GM10248 (cell line): ENCODE measurements at regions not wholly inside any gene's neighbourhood (a gene's known extent, or its start where the extent isn't known, plus 50 kb on each side); places are given as distances from the start of the nearest gene placed in this dataset.
A peak's percentile ranks its signal among the peaks of the same experiment; 100 is the strongest.
"Not testable (repeated sequence)": the region's sequence is repeated elsewhere in the genome, so short reads cannot be mapped to it uniquely, and the experiment has no call there.

Source experiments
- CTCF ChIA-PET: fragments of 300-600 bp; sonication (Branson Sonifier 250); formaldehyde crosslinking; extraction: SDS; loops from one replicate; lab custom pipeline; 2021; ENCODE audit warnings: antibody characterized with exemption; lab: Yijun Ruan, JAX
- POLR2A ChIA-PET: fragments of 350-650 bp; sonication (Branson Sonifier 250); formaldehyde crosslinking; extraction: SDS; loops from one replicate; lab custom pipeline; 2020; ENCODE audit warnings: antibody characterized with exemption; lab: Yijun Ruan, JAX
- DNase-seq: peaks from one replicate; pipeline ENCODE4 v3.0.0; 2012; ENCODE audit errors: extremely low spot score
- CTCF ChIP-seq: IDR thresholded peaks from 2 replicates; pipeline ENCODE4 v1.5.1; 2012; ENCODE audit warnings: mild to moderate bottlenecking, low read depth; ENCODE audit errors: extremely low read depth, missing control alignments, control extremely low read depth

DNA sequence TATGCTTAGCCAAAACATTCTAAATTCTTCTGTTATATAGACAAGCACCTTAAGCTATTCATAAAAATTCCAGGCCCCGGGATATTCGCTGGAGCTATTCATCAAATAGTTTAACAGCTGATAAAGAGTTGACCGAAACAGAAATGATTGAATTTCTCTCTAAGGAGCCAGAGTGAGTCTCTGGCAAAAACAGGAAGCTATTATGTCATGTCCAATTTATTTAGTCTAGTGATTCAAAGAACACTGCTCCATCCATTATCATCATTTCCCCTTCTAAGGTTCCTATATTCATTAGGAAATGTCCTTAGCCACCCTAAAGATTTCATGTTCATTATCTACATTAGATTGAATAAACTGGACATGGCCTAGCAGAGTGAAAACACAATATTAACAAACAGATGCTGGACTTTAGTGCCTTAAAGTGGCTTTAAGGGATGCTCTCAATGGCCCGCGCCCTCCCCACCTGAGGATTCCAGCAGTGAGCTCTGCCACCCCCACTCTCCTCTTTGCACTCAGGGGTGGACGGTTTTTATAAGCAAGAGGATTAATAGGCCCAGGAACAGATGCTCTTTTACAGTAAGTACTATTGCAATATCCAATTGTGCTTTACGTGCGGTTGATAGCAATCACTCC lies 122.1 kb upstream of the RGS1 start:
- DNase-seq = no peak
- no peak for TF ChIP-seq CTCF
- ChIA-PET POLR2A (no interaction called here), CTCF (interaction anchor here (2.1 kb wide), 1 partner anchor 21 kb away, joined by 5 read pairs; no protein-coding TSS in a partner anchor)

GRCh38 chr1:192459467-192459866 lies 116.1 kb upstream of the RGS1 start:
- POLR2A ChIA-PET = no interaction called here
- CTCF ChIA-PET = interaction anchor here (1.0 to 1.5 kb wide), 2 partner anchors 15 to 151 kb away, joined by 4 to 5 read pairs; no protein-coding TSS in a partner anchor
- DNase-seq = no peak
- no peak for TF ChIP-seq CTCF

DNA sequence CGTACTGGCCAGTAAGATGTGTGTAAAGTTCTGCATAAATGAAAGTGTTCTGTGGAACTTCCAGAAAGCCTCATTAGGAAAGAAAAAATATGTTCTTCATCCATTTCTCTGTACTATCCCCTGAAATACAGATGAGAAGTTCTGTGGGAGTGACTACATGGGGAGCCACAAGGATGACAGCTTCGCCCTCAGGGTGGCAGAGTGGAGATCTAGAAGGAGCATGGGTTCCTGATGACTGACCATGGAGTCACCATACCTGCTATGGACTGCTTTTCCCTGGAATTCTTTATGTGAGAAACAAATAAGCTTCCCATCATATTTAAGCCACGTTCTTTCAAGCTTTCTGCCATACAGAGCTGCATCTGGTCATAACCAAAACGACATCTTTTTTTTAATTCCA lies 113.9 kb upstream of the RGS1 start:
- no peak for DNase-seq
- ChIA-PET POLR2A (no interaction called here), CTCF (interaction anchor here (1.0 to 1.9 kb wide), 4 partner anchors 10 to 149 kb away, joined by 3 to 10 read pairs (median 4); no protein-coding TSS in a partner anchor)
- no peak for TF ChIP-seq CTCF

GRCh38 chr1:192462616-192463015 lies 113.0 kb upstream of the RGS1 start:
- ChIA-PET POLR2A (no interaction called here), CTCF (interaction anchor here (1.0 to 1.9 kb wide), 4 partner anchors 11 to 148 kb away, joined by 3 to 10 read pairs (median 4); no protein-coding TSS in a partner anchor)

DNA sequence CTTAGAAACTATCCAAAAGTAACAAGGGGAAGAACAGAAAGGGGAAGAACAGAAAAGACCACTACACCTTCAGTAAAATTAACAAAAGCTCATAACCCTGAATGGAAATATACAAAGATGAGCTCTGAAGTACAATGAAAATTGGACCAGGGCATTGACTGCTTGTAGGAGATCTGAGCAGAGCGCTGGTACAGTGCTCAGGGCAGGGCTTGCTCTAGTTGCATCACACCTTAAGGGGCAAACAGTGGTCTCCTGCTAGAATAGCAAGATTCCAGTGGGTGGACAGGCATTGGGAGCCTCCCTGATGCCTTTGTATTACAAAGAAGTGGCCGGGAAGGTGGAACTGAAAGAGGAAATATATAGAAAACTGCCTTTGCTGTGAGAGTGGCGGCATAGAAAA lies 111.9 kb upstream of the RGS1 start:
- TF ChIP-seq CTCF = no peak
- ChIA-PET CTCF (interaction anchor here (1.1 to 1.2 kb wide), 2 partner anchors 9 to 11 kb away, joined by 3 read pairs; no protein-coding TSS in a partner anchor), POLR2A (no interaction called here)
- DNase-seq = no peak

More at GRCh38 chr1:192462616-192463015, 113.0 kb upstream of the RGS1 start:
- DNase-seq = no peak
- TF ChIP-seq CTCF = no peak

- POLR2A ChIA-PET = interaction anchor here (0.6 kb wide), 1 partner anchor 175 kb away, joined by 4 read pairs; no protein-coding TSS in a partner anchor
- CTCF ChIA-PET, DNase-seq: not testable (repeated sequence)
Measured at GRCh38 chr1:192465221-192465620, 110.4 kb upstream of the RGS1 start.

GRCh38 chr1:192474080-192474683 lies 101.4 kb upstream of the RGS1 start:
- peak; percentile 37 for TF ChIP-seq CTCF
- DNase-seq = peak; percentile 35
- POLR2A ChIA-PET = no interaction called here

More at GRCh38 chr1:192474080-192474683, 101.4 kb upstream of the RGS1 start:
- CTCF ChIA-PET = interaction anchor here (0.7 to 6.2 kb wide), 34 partner anchors 8 to 566 kb away, joined by 3 to 100 read pairs (median 5); no protein-coding TSS in a partner anchor
